Tibial nerve (tissue), 4 donors: ENCODE measurements at regions not wholly inside any gene's neighbourhood (a gene's known extent, or its start where the extent isn't known, plus 50 kb on each side); places are given as distances from the start of the nearest gene placed in this dataset.

Experiments
- DNase-seq, 2 donors: peaks; one replicate each; pipeline ENCODE4 v3.0.0-alpha.2; 2019; ENCODE audit warnings: low spot score in 2 of 2
- H3K27ac ChIP-seq, 4 donors: fragments of 200-600 bp; sonication (generic) in 3 of 4; one replicate each; pipeline ENCODE4 v1.5.1; 2017 to 2019; ENCODE audit warnings: mild to moderate bottlenecking in 1 of 4
- H3K27me3 ChIP-seq, 2 donors: fragments of 200-600 bp; sonication (generic) in 1 of 2; one replicate each; pipeline versions ENCODE4 v1.5.1 to v1.6.0; 2017 to 2019
- H3K36me3 ChIP-seq, 3 donors: fragments of 200-600 bp; sonication (generic); one replicate each; pipeline ENCODE4 v1.5.1; 2018 to 2019
- H3K4me1 ChIP-seq, 4 donors: fragments of 200-600 bp; sonication (generic) in 3 of 4; one replicate each; pipeline ENCODE4 v1.5.1; 2017 to 2019
- H3K4me3 ChIP-seq, 4 donors: fragments of 200-600 bp; sonication (generic) in 3 of 4; one replicate each; pipeline ENCODE4 v1.5.1; 2017 to 2019; ENCODE audit warnings: mild to moderate bottlenecking in 1 of 4, moderate library complexity in 1 of 4
- H3K9me3 ChIP-seq, 4 donors: fragments of 200-600 bp; sonication (generic) in 3 of 4; one replicate each; pipeline ENCODE4 v1.5.1; 2017 to 2019
- CTCF ChIP-seq, 5 experiments: fragments of 200-600 bp in 3 of 5; fragments of 450-650 bp in 2 of 5; sonication (generic) in 3 of 5; IDR thresholded peaks; one replicate each; pipeline ENCODE4 v1.5.1; 2016 to 2019; ENCODE audit warnings: antibody characterized with exemption in 5 of 5, mild to moderate bottlenecking in 3 of 5, moderate library complexity in 2 of 5
- EP300 ChIP-seq, 2 donors: sonication (generic); formaldehyde crosslinking; IDR thresholded peaks; one replicate each; pipeline ENCODE4 v1.6.1; 2017; ENCODE audit warnings: antibody characterized with exemption in 2 of 2, mild to moderate bottlenecking in 1 of 2
- POLR2A ChIP-seq, 2 donors: fragments of 450-650 bp; IDR thresholded peaks; one replicate each; pipeline ENCODE4 v1.6.1; 2017; ENCODE audit warnings: antibody characterized with exemption in 2 of 2, mild to moderate bottlenecking in 2 of 2, moderate library complexity in 2 of 2
- WGBS, 2 donors: methylation state at CpG; one replicate each; pipeline ENCODE4 v1.1.5; 2018; 5-methylcytosine and 5-hydroxymethylcytosine counted together

GRCh38 chr17:71726341-71726740, 394.5 kb upstream of the SOX9 start:
- no peaks in the 10 kb centered on the region for H3K27me3 ChIP-seq
- no peaks in the 10 kb centered on the region for H3K4me1 ChIP-seq
- TF ChIP-seq EP300 (IDR thresholded peaks at IDR 0.05) (no peak), CTCF (IDR thresholded peaks at IDR 0.05) (no peak), POLR2A (IDR thresholded peaks at IDR 0.05) (no peak)
- H3K9me3 ChIP-seq = no peaks in the 10 kb centered on the region
- WGBS, 2 donors = 10 to 19% methylated on average over 5 of the region's 5 CpGs
- no peak overlapping the region for H3K4me3 ChIP-seq
- no peak overlapping the region for H3K27ac ChIP-seq
- no peaks in the 10 kb centered on the region for H3K36me3 ChIP-seq
- DNase-seq = no peak

DNA sequence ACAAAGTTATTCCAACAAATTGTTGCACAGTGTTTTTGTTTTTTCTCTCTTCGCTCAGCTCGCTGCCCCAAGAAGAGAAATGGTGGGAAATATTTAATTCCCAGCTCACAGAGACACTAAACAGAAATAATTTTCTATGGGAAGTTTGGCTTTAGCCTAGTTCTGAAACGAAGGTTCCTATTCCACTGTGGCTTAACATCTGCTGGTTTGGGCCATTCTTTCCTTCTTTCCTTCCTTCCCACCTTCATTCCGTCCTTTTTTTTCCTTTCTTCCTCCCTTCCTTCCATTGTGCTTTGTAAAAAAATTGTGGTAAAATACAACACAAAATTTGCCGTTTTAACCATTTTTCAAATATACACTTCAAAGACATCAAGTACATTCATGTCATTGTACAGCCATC, 393.5 kb upstream of the SOX9 start:
- H3K9me3 ChIP-seq = no peaks in the 10 kb centered on the region
- no peaks in the 10 kb centered on the region for H3K36me3 ChIP-seq
- no peak for DNase-seq
- no peaks in the 10 kb centered on the region for H3K27me3 ChIP-seq
- TF ChIP-seq POLR2A (IDR thresholded peaks at IDR 0.05) (no peak), CTCF (IDR thresholded peaks at IDR 0.05) (no peak), EP300 (IDR thresholded peaks at IDR 0.05) (no peak)
- 74 to 77% methylated on average over 5 of the region's 5 CpGs for WGBS, 2 donors
- H3K4me3 ChIP-seq = no peak overlapping the region
- H3K27ac ChIP-seq = no peak overlapping the region
- no peaks in the 10 kb centered on the region for H3K4me1 ChIP-seq

DNA sequence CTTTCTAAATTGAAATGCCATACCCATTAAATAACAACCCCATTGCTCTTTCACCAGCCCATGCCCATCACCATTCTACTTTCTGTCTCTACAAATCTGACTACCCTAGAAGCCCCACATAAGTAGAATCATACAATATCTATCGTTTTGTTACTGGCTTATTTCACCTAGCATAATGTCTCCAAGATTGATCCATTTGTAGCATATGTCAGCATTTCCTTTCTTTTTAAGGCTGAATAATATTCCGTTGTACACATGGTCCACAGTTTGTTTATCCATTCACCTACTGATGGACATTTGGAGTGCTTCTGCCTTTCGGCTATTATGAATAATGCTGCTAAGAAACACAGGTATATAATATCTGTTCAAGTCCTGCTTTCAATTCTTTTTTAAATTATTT, 393.1 kb upstream of the SOX9 start:
- no peaks in the 10 kb centered on the region for H3K9me3 ChIP-seq
- H3K27me3 ChIP-seq = no peaks in the 10 kb centered on the region
- no peak for DNase-seq
- WGBS, 2 donors = 97% methylated on average over 3 of the region's 3 CpGs
- no peak overlapping the region for H3K4me3 ChIP-seq
- H3K36me3 ChIP-seq = no peaks in the 10 kb centered on the region
- no peak overlapping the region for H3K27ac ChIP-seq
- no peaks in the 10 kb centered on the region for H3K4me1 ChIP-seq
- TF ChIP-seq CTCF (IDR thresholded peaks at IDR 0.05) (no peak), POLR2A (IDR thresholded peaks at IDR 0.05) (no peak), EP300 (IDR thresholded peaks at IDR 0.05) (no peak)

GRCh38 chr17:71730871-71731270, 389.9 kb upstream of the SOX9 start:
- Histone ChIP-seq H3K27me3 (no peaks in the 10 kb centered on the region), H3K4me1 (no peaks in the 10 kb centered on the region), H3K9me3 (no peaks in the 10 kb centered on the region), H3K4me3 (no peak overlapping the region), H3K27ac (no peak overlapping the region), H3K36me3 (no peaks in the 10 kb centered on the region)
- no peak for DNase-seq
- WGBS, 2 donors = 57 to 68% methylated on average over 1 of the region's 1 CpG
- TF ChIP-seq CTCF (IDR thresholded peaks at IDR 0.05) (no peak), POLR2A (IDR thresholded peaks at IDR 0.05) (no peak), EP300 (IDR thresholded peaks at IDR 0.05) (no peak)

GRCh38 chr17:71735893-71736292, 384.9 kb upstream of the SOX9 start:
- Histone ChIP-seq H3K36me3 (no peaks in the 10 kb centered on the region), H3K27ac (no peak overlapping the region), H3K4me3 (no peak overlapping the region), H3K4me1 (no peaks in the 10 kb centered on the region), H3K9me3 (no peaks in the 10 kb centered on the region), H3K27me3 (no peaks in the 10 kb centered on the region)
- no peak for TF ChIP-seq EP300 (IDR thresholded peaks at IDR 0.05)
- no peak for TF ChIP-seq POLR2A (IDR thresholded peaks at IDR 0.05)
- no peak for TF ChIP-seq CTCF (IDR thresholded peaks at IDR 0.05)
- no peak for DNase-seq
- 78 to 94% methylated on average over 4 of the region's 4 CpGs for WGBS, 2 donors
